ENCODE measurements at regions not wholly inside any gene's neighbourhood (a gene's known extent, or its start where the extent isn't known, plus 50 kb on each side); places are given as distances from the start of the nearest gene placed in this dataset.

DNA sequence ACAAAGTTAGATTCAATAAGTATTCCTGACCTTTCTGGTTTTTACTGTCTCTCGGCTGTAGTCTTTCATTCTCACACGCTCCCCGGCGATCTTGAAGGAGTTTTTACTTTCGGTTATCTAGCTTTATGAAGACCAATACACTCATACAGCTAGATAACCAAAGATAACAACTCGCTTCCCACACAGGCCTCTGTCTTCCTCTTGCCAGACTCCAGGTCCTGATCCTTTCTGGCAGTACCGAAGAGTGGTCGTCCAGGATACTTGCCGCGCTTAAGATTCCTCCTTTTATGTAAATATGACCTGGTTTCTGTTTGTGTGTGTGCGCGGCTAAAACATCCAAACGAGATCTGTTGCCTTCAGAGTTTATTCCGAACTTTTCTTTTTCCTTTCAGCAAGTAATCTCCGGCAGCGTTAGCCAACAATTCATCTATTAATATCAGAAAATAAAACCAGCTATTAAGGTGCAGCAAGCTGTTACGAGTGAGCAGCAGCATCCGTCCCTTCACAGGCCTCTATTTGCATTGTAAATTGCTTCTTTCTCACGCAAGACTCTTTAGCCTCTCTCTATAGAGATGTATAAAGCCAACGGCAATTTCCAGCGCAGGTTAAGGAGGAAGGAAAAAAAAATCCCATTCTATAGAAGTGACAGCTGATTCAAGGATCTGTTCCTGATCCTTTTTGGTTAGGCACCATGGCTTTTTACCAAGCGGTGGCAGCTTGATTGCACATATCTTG lies 216.1 kb downstream of the MEF2C start:
- peaks cover 77% of the 10 kb centered on the region for H3K4me1 Mint-ChIP-seq
- no peaks in the 10 kb centered on the region for H3K9me3 Mint-ChIP-seq
- DNase-seq (ENCODE audit: low spot score): peak; percentile 94
- Histone ChIP-seq H3K36me3 (ENCODE audit: insufficient read depth) (no peaks in the 10 kb centered on the region), H3K27ac (ENCODE audit: low read depth) (peak overlapping the region; percentile 58), H3K4me2 (peak overlapping the region; percentile 75), H3K4me3 (peak overlapping the region; percentile 39), H2AFZ (no peak overlapping the region), H4K20me1 (replicated peaks; ENCODE audit: insufficient read depth) (no peaks in the 10 kb centered on the region), H3F3A (replicated peaks; ENCODE audit: low read depth) (peaks cover 17% of the 10 kb centered on the region), H3K4me1 (ENCODE audit: insufficient read depth) (peaks cover 80% of the 10 kb centered on the region), H3K9me2 (ENCODE audit: insufficient read depth) (no peaks in the 10 kb centered on the region), H3K79me2 (replicated peaks; ENCODE audit: insufficient read depth) (no peaks in the 10 kb centered on the region), H3K27me3 (ENCODE audit: insufficient read depth) (peaks cover 78% of the 10 kb centered on the region)
- H3K27me3 Mint-ChIP-seq (ENCODE audit: insufficient read depth, low read depth, poor library complexity): peaks cover 84% of the 10 kb centered on the region
- H3K4me3 Mint-ChIP-seq: peak overlapping the region; percentile 63
- TF ChIP-seq CREB1 (CRISPR knock-in tag; IDR thresholded peaks at IDR 0.05; ENCODE audit: low read depth) (no peak), NANOG (IDR thresholded peaks at IDR 0.05; ENCODE audit: borderline replicate concordance) (no peak), POLR2AphosphoS5 (IDR thresholded peaks at IDR 0.05; ENCODE audit: low read depth) (no peak), EZH2phosphoT487 (IDR thresholded peaks at IDR 0.05; ENCODE audit: unreplicated experiment) (no peak), ZNF114 (CRISPR knock-in tag; IDR thresholded peaks at IDR 0.05) (no peak), JUNB (IDR thresholded peaks at IDR 0.05; ENCODE audit: unreplicated experiment) (no peak), STAT1 (IDR thresholded peaks at IDR 0.05; ENCODE audit: unreplicated experiment) (no peak), ETS1 (IDR thresholded peaks at IDR 0.05) (no peak; the same call in 1 of the 2 replicates), REST (IDR thresholded peaks at IDR 0.05; ENCODE audit: unreplicated experiment) (no peak), ZNF331 (CRISPR knock-in tag; IDR thresholded peaks at IDR 0.05; ENCODE audit: low read depth) (no peak), EZH2 (IDR thresholded peaks at IDR 0.05; ENCODE audit: low read depth, unreplicated experiment) (no peak)
- TF ChIP-seq, protein P1, sequence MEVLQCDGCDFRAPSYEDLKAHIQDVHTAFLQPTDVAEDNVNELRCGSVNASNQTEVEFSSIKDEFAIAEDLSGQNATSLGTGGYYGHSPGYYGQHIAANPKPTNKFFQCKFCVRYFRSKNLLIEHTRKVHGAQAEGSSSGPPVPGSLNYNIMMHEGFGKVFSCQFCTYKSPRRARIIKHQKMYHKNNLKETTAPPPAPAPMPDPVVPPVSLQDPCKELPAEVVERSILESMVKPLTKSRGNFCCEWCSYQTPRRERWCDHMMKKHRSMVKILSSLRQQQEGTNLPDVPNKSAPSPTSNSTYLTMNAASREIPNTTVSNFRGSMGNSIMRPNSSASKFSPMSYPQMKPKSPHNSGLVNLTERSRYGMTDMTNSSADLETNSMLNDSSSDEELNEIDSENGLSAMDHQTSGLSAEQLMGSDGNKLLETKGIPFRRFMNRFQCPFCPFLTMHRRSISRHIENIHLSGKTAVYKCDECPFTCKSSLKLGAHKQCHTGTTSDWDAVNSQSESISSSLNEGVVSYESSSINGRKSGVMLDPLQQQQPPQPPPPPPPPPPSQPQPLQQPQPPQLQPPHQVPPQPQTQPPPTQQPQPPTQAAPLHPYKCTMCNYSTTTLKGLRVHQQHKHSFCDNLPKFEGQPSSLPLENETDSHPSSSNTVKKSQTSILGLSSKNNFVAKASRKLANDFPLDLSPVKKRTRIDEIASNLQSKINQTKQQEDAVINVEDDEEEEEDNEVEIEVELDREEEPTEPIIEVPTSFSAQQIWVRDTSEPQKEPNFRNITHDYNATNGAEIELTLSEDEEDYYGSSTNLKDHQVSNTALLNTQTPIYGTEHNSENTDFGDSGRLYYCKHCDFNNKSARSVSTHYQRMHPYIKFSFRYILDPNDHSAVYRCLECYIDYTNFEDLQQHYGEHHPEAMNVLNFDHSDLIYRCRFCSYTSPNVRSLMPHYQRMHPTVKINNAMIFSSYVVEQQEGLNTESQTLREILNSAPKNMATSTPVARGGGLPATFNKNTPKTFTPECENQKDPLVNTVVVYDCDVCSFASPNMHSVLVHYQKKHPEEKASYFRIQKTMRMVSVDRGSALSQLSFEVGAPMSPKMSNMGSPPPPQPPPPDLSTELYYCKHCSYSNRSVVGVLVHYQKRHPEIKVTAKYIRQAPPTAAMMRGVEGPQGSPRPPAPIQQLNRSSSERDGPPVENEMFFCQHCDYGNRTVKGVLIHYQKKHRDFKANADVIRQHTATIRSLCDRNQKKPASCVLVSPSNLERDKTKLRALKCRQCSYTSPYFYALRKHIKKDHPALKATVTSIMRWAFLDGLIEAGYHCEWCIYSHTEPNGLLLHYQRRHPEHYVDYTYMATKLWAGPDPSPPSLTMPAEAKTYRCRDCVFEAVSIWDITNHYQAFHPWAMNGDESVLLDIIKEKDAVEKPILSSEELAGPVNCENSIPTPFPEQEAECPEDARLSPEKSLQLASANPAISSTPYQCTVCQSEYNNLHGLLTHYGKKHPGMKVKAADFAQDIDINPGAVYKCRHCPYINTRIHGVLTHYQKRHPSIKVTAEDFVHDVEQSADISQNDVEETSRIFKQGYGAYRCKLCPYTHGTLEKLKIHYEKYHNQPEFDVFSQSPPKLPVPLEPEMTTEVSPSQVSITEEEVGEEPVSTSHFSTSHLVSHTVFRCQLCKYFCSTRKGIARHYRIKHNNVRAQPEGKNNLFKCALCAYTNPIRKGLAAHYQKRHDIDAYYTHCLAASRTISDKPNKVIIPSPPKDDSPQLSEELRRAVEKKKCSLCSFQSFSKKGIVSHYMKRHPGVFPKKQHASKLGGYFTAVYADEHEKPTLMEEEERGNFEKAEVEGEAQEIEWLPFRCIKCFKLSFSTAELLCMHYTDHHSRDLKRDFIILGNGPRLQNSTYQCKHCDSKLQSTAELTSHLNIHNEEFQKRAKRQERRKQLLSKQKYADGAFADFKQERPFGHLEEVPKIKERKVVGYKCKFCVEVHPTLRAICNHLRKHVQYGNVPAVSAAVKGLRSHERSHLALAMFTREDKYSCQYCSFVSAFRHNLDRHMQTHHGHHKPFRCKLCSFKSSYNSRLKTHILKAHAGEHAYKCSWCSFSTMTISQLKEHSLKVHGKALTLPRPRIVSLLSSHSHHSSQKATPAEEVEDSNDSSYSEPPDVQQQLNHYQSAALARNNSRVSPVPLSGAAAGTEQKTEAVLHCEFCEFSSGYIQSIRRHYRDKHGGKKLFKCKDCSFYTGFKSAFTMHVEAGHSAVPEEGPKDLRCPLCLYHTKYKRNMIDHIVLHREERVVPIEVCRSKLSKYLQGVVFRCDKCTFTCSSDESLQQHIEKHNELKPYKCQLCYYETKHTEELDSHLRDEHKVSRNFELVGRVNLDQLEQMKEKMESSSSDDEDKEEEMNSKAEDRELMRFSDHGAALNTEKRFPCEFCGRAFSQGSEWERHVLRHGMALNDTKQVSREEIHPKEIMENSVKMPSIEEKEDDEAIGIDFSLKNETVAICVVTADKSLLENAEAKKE (CRISPR knock-in tag; IDR thresholded peaks at IDR 0.05): no peak
- TF ChIP-seq, protein P2, sequence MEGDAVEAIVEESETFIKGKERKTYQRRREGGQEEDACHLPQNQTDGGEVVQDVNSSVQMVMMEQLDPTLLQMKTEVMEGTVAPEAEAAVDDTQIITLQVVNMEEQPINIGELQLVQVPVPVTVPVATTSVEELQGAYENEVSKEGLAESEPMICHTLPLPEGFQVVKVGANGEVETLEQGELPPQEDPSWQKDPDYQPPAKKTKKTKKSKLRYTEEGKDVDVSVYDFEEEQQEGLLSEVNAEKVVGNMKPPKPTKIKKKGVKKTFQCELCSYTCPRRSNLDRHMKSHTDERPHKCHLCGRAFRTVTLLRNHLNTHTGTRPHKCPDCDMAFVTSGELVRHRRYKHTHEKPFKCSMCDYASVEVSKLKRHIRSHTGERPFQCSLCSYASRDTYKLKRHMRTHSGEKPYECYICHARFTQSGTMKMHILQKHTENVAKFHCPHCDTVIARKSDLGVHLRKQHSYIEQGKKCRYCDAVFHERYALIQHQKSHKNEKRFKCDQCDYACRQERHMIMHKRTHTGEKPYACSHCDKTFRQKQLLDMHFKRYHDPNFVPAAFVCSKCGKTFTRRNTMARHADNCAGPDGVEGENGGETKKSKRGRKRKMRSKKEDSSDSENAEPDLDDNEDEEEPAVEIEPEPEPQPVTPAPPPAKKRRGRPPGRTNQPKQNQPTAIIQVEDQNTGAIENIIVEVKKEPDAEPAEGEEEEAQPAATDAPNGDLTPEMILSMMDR (conservative IDR thresholded peaks at IDR 0.05; ENCODE audit: low read depth in 2 of 2): no peak
- H3K27ac Mint-ChIP-seq: no peak overlapping the region
- peak; percentile 66 for ATAC-seq
- H3K36me3 Mint-ChIP-seq (ENCODE audit: low read depth): no peaks in the 10 kb centered on the region

Data from GM23338 (cell line).